ENCODE measurements at regions not wholly inside any gene's neighbourhood (a gene's known extent, or its start where the extent isn't known, plus 50 kb on each side); places are given as distances from the start of the nearest gene placed in this dataset.

GRCh38 chr12:125454291-125454690 is 389.1 kb downstream of the AACS start:
- TF ChIP-seq CTCF (conservative IDR thresholded peaks at IDR 0.05 in 1 of 2, IDR thresholded peaks at IDR 0.05 in 1 of 2; ENCODE audit: extremely low read depth in 1 of 2, insufficient read depth in 1 of 2, low read depth in 1 of 2, low read length in 2 of 2), result no peak
- no peak for TF ChIP-seq EZH2 (IDR thresholded peaks at IDR 0.05; ENCODE audit: borderline replicate concordance, low read length)

Measured in mammary epithelial cell (primary cell).